ENCODE measurements at regions not wholly inside any gene's neighbourhood (a gene's known extent, or its start where the extent isn't known, plus 50 kb on each side); places are given as distances from the start of the nearest gene placed in this dataset.

- TF ChIP-seq GTF3C2 (IDR thresholded peaks at IDR 0.05; ENCODE audit: borderline replicate concordance, extremely low read depth, insufficient read length) (no peak), LARP7 (IDR thresholded peaks at IDR 0.05) (no peak)
Observed at GRCh38 chr2:7986431-7986830, 695.4 kb upstream of the ID2 start (continued).

GRCh38 chr2:7987992-7988391 is 693.9 kb upstream of the ID2 start:
- ChIA-PET CTCF (ENCODE audit: low intra/inter-chr PET ratio) (no interaction called here), POLR2A (no interaction called here)
- in situ Hi-C loops (cut with MboI): no loop called here
- DNase-seq (ENCODE audit: extremely low read depth in 1 of 4, low spot score in 3 of 4) (no peak), ATAC-seq (no peak), FAIRE-seq (no peak)
- Histone ChIP-seq H2AFZ (ENCODE audit: low read depth, low read length) (no peak overlapping the region), H3K9ac (ENCODE audit: insufficient read depth in 1 of 2, low read depth in 2 of 2, low read length in 2 of 2) (no peak overlapping the region), H3K9me1 (ENCODE audit: control insufficient read depth, insufficient read depth, low read length) (no peaks in the 10 kb centered on the region), H3K9me3 (replicated peaks; ENCODE audit: control insufficient read depth, insufficient read depth, low read depth, low read length) (no peaks in the 10 kb centered on the region), H3K4me1 (replicated peaks in 1 of 2; ENCODE audit: control insufficient read depth in 2 of 2, insufficient read depth in 2 of 2, low read length in 2 of 2) (no peaks in the 10 kb centered on the region), H3K36me3 (ENCODE audit: control insufficient read depth, insufficient read depth, low read length) (no peaks in the 10 kb centered on the region), H3K4me2 (ENCODE audit: insufficient read depth, low read length) (no peak overlapping the region), H3K27ac (ENCODE audit: extremely low read depth, low read depth, low read length) (no peak overlapping the region), H3K27me3 (ENCODE audit: control insufficient read depth in 2 of 2, insufficient read depth in 2 of 2, low read length in 2 of 2) (peaks cover 2 to 9% of the 10 kb centered on the region in 2 experiments; a peak in 2 of 5 replicates), H3K4me3 (no peak overlapping the region), H3K79me2 (ENCODE audit: control insufficient read depth, insufficient read depth, low read length) (no peaks in the 10 kb centered on the region), H4K20me1 (replicated peaks; ENCODE audit: control insufficient read depth, insufficient read depth, low read length) (no peaks in the 10 kb centered on the region)
- intact Hi-C loops (cut with micrococcal nuclease): no loop called here
- TF ChIP-seq ZNF140 (CRISPR knock-in tag; IDR thresholded peaks at IDR 0.05): no peak
- no peak for TF ChIP-seq MAFG (tag; conservative IDR thresholded peaks at IDR 0.05)
- TF ChIP-seq ZNF586 (CRISPR knock-in tag; conservative IDR thresholded peaks at IDR 0.05): no peak
- TF ChIP-seq PHTF2 (CRISPR knock-in tag; IDR thresholded peaks at IDR 0.05): no peak
- TF ChIP-seq CAMTA2 (CRISPR knock-in tag; conservative IDR thresholded peaks at IDR 0.05): no peak
- TF ChIP-seq SP2 (IDR thresholded peaks at IDR 0.05; ENCODE audit: extremely low read depth, low read depth, low read length, poor library complexity, severe bottlenecking): no peak
- TF ChIP-seq CCNT2 (IDR thresholded peaks at IDR 0.05; ENCODE audit: borderline replicate concordance, extremely low read depth, insufficient read length, low read depth, low read length): no peak
- no peak for TF ChIP-seq ZNF76 (CRISPR knock-in tag; IDR thresholded peaks at IDR 0.05; ENCODE audit: borderline replicate concordance)
- TF ChIP-seq DDX20 (tag; IDR thresholded peaks at IDR 0.05; ENCODE audit: low read depth): no peak
- TF ChIP-seq E2F5 (CRISPR knock-in tag; IDR thresholded peaks at IDR 0.05): no peak
- no peak for TF ChIP-seq PCBP1 (IDR thresholded peaks at IDR 0.05; ENCODE audit: low read depth, low read length, poor library complexity, severe bottlenecking)
- no peak for TF ChIP-seq ZNF3 (CRISPR knock-in tag; IDR thresholded peaks at IDR 0.05)
- no TSS peak for BruUV-seq (replicated peaks)

All from K562 (cell line).